T-helper 1 cell (primary cell): ENCODE measurements at regions not wholly inside any gene's neighbourhood (a gene's known extent, or its start where the extent isn't known, plus 50 kb on each side); places are given as distances from the start of the nearest gene placed in this dataset.
"Not testable (repeated sequence)": the region's sequence is repeated elsewhere in the genome, so short reads cannot be mapped to it uniquely, and the experiment has no call there.

Experiments used
- DNase-seq, 5 donors: peaks; one replicate each; pipeline ENCODE4 v3.0.0-alpha.2; 2012 to 2020

DNA sequence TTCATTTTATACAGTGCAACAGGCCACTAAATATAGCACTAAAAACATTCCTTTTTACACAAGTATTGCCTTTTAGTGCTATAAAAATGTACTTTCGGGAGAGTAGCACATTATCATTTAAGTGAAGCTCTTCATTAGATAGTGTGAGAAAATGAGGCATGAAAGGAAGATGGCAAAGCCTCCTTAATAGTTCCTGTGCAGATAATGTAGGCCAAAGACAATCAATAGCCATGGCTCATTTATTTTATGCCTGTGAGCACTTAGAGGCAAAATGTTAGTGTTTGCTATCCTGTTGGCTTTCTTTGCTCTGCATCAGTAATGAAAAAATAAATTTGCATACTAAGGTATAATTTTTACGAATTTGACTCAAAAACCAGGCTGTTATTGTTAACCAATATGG is 929.5 kb upstream of the C9orf72 start:
- DNase-seq, result no peak

DNA sequence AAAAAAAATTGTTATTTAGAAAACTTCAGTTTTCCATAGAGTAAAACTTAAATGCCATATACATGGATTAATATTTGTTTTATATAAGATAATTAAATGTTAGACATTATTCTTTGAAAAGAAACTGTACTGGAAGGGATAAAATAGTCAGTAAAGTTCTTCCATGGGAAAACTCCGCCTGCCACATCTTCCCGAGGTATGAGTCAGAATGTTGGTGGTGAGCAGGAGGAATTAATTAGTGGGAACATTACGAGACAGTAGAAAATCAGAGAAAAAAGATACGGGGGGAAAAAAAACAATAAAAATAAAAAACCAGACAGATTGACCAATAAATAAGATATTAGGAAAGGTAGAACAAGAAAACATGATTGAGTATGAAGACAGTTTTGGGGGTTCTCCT is 930.3 kb upstream of the C9orf72 start:
- no peak for DNase-seq

DNA sequence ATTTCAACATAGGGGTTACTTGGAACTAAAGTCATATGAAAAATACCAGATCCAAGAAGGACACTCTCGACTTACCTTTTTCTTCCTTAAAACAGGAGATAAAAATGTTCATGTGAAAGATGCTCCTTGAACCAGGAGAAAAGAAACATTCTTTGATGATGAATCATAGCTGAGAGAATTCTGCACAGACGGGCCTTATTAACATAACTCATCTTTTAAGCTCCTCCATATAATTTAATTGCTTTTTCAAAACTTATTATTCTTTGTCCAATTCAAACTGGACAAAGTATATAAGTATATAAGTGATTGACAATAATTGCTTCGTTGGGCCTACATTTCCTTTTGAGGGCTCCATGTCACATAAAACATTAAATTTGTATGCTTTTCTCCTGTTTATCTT is 945.2 kb upstream of the C9orf72 start:
- DNase-seq, result no peak

DNA sequence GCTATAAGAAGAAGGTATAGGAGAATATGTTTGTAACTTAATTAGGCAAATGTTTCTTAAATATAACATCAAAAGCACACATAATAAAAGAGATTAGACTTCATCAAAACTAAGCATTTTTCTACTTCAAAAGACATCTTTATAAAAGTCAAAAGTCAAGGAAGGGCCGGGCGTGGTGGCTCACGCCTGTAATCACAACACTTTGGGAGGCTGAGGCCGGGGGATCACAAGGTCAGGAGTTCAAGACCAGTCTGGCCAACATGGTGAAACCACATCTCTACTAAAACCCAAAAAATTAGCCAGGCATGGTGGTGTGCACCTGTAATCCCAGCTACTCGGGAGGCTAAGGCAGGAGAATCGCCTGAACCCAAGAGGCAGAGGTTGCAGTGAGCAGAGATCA is 951.0 kb upstream of the C9orf72 start:
- not testable (repeated sequence) for DNase-seq

DNA sequence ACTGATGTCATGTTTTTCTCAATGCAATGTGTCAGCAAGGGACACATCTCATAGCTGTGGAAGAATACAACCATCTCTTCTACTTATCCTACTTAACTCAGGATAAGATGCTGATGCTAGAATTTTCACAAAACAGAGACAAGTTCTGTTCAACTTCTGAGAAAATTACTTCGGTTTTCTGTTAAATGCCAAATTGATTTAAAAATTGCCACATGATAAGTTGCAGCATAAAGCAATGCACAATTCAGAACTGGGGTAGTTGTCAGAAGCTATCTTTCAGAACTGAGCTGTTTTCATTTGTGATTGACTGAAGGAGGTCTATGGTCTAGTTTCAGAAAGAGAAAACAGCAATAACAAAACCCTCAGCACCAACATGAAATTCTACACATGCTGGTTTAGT is 954.8 kb upstream of the C9orf72 start:
- no peak for DNase-seq

DNA sequence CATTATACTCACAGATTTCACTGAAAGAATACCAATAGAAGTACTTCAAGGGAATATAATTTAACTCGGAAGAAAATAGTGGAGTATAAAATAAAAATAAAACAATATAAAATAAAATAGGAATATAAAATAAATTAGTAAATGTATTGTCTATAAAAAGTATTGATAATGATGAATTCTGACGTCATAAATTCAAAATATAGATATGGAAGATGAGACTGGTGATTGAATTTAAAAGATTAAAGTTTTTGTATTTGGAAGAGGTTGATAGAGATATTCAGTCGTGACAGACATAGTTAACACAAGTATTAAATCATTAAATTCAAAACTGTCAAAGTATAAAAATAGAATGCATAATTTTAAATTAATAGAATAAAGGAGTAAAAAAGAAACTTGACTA is 964.9 kb upstream of the C9orf72 start:
- no peak for DNase-seq

DNA sequence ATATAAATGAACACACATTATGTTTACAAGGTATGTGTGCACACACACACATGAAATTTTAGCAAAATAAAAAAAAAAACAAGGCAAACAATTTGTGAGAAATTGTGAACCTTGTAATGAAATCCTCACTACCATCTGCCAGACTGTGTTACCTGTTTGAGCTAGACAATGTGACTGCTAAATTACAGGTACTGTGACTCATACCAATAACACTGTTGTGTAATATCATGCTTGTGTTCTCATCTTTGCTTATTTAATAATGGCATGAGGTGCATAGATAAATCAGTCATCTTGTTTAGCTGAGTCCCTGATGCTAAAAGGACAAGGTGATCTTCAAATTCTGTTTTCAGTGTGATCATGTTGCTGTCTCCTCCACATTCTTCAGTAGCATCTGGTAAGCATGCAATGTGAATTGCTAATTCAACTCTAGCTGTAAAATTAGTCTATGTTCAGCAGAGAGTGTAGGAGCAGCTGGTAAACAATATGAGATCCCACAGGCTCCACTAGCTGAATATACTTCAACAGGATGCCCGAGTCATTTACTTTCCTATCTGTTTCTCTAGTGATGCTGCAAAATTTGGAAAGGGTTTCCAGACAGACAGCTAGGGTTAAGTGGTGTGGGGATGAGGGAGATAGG is 966.3 kb upstream of the C9orf72 start:
- no peak for DNase-seq

DNA sequence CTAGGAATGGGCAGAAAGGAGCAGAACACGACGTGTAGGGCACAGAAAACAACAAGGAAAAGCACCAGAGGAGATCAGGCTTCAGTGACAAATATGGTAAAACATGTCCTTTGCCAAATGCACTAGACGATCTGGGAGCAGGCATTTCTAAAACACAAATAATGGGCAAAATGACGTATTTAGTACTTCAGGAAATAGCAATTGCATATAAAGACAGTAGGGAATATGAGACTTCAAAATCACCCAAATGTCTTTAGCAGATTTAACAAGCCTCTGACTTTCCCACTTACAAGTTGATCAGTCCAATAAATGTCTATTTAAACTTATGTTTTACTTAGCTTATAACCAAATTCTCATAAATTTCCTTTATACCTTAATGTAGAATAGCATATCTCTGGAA is 969.6 kb upstream of the C9orf72 start:
- no peak for DNase-seq

DNA sequence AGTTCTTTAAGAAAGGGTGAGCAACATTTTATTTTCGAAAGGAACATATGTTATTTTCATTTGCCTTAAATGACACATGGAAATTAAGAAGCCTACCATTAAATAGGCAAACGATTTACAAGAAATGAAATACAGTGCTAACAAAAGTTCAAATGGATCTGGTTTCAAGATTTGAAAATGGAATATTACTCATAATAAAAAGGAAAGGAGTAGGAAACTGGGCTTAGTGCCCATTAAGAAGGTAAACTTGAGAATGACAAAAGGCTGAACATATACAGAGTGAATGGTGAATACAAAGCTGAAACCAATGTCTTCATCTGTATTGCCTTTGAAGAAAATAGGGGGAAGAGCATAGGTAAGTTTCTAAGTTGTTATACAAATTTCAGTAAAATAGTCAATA is 974.2 kb upstream of the C9orf72 start:
- DNase-seq, result no peak

DNA sequence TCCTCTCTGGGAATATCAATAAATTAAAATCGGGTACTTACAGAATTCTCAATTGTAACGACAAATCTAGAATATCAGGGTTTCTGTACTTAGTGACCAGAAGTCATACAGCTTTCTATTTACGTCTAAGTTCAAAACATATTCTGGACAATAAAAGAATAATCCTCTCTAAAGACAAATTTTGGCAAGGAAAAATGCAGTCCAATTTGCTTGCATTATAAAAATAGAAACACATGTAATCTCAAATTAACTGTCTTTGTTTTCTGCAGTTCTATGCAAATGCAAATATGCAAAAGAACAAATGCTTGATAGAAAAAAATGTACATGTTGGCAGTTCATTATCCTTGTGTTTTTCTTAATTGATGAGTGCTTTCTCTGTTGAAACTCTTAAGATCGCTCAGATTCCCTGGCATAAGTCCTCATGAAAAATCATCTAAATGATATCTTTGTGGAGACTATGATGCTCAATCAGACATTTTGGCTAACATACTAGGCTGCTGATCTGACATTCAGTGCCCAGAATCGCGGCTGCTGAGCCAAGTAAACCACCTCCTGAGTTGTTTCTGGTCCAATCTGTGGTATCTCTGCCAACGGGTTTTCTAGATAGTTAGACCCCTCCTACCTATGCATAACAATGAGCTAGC is 990.1 kb upstream of the C9orf72 start:
- DNase-seq, result no peak

DNA sequence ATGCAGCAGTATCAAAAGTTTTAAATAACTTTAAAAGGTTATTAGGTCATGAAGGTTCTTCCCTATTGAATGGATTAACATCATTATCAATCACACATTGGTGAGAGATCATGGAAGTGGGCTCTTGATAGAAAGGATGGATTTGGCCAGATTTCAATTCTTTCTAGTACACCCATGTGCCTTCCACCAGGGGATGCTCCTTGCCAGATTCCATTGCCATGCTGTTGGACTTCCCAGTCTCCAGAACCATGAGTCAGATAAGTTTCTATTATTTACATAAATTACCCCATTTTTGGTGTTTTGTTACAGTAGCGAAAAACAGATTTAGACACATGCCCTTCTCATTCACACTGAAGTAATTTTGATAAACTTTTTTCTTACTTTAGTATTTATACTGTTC is 1010.6 kb upstream of the C9orf72 start:
- DNase-seq, result no peak

DNA sequence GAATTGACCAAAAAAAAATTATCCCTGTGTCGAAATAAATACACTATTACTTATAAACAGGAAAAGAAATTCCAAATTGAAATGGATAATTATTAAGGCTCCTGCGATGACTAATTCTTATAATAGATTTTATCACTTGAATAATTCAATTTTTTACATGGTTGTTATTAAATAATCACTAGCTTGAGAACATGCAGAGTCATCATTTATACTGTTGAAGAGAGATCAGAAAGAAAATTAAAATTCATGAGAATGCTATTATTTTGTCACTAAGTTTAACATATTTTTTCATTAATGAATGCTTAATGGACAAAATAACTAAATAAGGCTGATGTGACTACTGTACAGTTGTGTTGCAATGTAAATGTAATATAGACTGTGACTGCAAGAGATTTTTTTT is 1011.3 kb upstream of the C9orf72 start:
- no peak for DNase-seq

DNA sequence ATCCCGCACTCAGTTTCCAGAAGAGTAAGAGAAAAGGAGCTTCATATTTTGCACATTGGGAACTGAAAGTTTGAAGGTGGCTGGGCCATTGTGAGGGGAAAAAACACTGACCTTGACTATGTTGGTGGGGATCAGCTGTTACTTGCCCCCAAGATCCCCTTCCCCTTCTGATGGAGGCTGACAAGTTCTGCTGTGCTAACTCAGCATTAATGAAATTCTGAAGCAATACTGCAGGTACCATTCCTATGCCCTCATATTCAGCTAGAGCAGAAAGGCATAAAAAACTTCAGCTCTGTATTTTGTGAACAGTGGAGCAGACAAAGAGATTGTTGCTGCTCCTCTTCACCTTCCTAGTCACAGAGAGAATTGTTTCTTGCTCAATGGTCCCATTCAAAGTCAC is 1013.8 kb upstream of the C9orf72 start:
- no peak for DNase-seq

DNA sequence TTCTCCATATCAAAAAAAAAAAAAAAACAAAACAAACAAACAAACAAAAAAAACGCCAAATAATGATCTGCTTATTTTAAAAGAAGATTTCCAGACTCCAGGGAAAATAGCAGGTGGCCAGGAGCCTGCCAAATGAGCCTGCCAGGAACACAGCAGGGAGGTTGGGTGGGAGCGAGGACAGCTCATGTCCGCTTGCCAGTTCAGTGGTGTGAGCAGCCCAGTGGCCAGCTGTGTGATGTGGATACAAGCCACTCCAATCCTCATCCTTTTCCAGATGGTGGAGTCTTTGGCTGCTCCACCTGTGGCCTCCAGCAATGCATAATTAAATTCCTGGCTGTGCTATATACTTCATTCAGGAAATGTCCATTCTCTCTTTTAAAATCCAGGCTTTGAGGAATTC is 1025.1 kb upstream of the C9orf72 start:
- no peak for DNase-seq

DNA sequence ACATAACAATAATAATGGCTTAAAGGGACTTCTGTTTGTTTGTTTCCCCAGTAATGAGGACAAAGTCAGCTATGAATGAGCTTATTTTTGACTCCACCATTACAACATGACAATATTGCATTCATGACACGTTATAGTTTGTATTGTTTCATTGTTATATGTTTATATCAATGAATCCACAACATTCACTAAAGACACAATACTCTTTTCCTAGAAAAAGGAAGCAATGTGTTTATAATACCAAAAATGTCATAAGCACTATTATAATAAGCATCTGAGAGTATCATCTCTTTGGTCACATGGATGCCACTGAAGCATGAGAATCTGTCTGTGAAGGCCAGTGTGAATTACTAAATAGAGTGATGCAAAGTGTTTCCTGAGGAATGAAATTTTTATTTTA is 1026.9 kb upstream of the C9orf72 start:
- DNase-seq, result no peak

DNA sequence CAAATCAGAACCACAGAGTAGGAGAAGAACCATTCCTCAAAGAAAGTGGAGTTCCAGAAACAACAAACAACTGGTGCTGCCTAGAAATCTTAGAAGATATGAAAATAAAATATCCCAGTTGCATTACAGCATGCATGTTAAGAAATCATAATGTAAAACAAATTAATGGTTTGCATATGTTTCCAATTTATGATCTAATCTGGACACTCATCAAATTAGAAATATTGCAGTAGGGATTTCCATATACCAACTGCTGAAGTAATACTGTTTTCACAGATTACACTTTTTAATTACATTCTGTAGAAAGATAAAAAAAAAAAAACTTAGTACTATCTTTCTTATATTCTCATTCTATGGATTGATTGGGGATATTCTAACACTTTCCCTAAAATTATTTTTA is 1034.6 kb upstream of the C9orf72 start:
- no peak for DNase-seq

DNA sequence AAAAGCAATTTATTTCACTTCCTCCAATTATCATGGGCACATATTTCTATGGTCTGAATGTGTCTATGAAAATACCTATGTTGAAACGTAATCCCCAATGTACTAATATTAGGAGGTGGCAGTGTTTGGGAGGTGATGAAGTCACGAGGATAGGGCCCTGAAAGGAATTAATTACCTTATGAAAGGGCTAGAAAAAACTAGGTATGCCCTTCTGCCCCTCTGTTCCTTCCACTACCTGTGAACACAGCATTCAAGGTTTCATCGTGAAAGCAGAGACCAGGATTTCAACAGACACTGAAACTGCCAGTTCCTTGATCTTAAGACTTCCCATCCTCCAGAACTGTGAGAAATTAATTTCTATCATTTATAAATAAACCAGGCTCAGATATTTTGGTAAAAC is 1037.1 kb upstream of the C9orf72 start:
- DNase-seq, result no peak

DNA sequence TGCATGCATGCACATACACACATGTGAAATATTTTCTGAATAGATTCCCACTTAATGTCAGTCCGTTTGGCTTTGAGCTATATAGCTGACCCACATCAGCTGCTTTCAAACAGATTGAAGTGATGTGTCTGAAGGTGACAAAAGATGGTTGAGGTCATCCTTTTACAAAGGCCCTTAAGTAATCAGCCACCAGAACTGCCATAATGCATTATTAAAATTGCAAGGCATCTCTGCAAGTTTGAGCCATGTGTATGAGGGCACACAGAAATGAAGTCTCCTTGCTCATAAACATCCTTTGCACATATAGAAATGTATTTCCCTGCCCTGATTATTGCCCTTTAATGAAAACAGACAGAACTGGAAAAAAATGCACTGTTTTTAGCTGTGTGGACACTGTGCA is 1043.0 kb upstream of the C9orf72 start:
- DNase-seq, result no peak

DNA sequence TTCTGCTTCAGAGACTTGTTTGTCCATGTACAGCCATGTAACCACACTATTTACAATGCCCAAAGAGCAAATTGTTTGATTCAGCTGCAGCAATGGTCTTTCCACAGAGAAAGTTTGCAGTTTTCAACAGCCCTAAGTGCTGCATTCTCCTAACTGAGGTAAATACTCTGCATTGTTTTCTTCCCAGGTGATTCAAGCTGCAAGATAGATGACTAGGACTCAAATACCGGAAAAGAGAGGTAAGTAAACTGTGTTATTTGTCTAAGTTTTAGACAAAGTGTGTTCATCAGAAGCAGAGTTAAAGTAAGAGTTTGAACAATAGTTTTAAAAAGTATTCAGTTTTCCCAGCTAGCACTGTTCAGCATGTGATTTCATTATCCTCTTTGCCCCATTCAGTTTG is 1046.7 kb upstream of the C9orf72 start:
- no peak for DNase-seq

DNA sequence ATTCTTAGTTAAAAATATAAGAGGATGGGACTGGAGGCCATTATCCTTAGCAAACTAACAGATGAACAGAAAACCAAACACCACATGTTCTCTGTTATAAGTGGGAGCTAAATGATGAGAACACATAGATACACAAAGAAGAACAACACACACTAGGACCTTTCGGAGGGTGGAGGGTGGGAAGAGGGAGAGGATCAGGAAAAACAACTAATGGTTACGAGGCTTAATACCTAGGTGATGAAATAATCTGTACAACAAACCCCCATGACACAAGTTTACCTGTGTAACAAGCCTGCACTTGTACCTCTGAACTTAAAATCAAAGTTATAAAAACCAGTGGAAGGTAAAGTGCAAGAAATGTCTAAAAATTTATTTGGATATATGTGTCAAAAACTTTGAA is 1047.4 kb upstream of the C9orf72 start:
- DNase-seq, result no peak

DNA sequence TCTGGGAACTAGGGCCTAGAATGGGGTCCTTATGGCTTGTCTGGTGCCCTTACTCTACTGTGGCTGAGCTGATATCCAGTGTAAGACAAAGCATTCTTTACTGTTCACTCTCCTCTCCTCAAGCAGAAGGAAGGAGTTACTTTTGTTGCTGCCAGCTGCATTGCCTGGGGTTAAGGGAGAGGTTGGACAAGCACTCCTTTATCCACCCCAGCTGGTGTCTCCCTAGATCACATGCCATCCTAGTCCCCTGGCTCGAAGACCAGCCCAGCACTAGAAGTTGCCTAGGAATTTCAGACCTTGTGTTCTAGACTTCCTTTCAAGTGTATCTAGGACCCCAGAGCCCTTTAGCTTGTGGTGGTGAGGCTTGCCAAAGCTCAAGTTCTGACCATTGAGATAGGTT is 1051.5 kb upstream of the C9orf72 start:
- no peak for DNase-seq

DNA sequence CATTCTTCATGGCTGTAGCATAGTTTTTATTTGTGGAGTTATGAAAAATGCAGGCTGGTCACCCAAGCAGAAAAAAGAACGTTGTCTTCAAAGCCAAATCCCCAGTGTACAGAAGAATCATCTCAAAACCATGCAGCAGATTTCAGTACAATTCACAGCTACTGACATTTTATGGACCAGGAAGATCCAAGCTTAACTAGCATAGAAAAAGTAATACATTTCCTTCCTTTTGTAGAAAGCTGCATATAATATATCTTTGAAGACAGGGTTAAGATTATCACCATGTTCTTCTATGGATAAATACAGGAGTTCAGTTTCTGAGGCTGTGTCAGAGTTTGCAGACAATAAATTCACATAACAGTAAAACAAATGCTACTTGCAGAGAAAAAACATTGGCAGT is 1054.8 kb upstream of the C9orf72 start:
- no peak for DNase-seq

DNA sequence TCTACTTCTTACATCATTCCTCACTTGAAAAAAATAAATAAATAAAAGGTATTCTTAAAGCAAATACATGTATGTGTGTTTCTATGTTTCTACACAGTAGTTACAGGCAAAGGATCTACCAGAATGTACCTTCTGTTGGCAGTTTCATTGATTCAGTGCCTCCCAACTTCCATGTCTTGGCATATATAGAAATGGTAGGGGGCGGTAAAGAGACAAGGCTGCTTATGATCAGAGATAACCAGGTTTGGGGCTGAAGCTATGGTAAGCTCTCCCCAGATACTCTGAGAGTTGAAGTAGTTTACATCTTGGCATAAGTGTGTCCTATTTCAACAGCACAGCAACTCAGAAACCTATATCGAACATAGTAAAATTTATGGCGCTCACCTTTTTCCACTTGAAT is 1075.4 kb upstream of the C9orf72 start:
- no peak for DNase-seq

DNA sequence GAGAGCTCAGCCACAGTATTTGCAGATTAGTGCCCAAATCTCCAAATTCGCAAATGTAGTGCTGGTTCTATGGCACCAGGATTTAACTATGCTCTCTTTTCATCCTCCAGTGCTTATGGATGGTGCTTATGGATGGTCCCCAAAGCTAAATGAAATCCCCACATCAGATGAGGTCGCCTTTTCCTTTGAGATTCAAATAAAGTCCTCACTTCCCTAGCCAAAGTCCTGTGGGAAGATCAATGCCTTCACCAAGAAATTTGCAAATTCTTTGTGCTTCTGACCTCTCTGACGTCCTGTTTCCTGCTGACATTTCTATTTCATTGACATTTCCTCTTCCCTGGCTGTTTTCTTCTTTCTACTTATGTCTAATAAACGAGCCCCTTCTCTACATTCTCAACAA is 1077.0 kb upstream of the C9orf72 start:
- no peak for DNase-seq

DNA sequence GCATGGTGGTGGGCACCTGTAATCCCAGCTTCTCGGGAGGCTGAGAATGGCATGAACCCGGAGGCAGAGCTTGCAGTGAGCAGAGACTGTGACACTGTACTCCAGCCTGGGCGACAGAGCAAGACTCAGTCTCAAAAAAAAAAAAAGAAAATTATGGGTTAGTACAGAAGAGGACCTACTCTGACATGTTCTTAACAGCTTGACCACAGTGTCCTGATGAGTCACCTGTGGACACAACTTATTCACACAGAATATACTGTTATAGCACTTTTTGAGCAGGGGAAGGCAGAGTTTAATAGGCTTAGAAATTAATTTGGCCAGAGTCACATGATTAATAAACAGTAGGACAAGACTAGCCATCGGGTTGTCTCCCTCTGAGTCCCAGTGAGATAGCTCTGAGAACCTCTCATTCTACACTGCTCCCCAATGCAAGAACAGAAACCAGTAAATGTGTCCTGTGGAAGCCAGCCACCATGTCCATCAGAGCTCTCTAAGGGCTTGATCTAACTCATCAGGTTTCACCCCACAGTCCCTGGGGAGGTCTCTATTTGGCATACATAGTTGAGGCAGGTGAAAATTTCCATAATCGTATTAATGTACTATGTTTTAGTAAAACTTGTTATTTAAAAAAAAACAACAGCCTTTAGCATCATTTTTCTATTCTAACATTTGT is 1077.9 kb upstream of the C9orf72 start:
- DNase-seq, result no peak
